ENCODE measurements at regions not wholly inside any gene's neighbourhood (a gene's known extent, or its start where the extent isn't known, plus 50 kb on each side); places are given as distances from the start of the nearest gene placed in this dataset.

GRCh38 chr13:58843071-58843470 is 1211.5 kb downstream of the PCDH17 start:
- no peak for TF ChIP-seq ELF1 (IDR thresholded peaks at IDR 0.05)
- TF ChIP-seq RCOR1 (IDR thresholded peaks at IDR 0.05; ENCODE audit: low read length), result no peak
- TF ChIP-seq USF2 (IDR thresholded peaks at IDR 0.05; ENCODE audit: borderline replicate concordance, low read depth, low read length), result no peak
- TF ChIP-seq FOXJ3 (CRISPR knock-in tag; IDR thresholded peaks at IDR 0.05), result no peak
- TF ChIP-seq FOXM1 (IDR thresholded peaks at IDR 0.05; ENCODE audit: low read depth), result no peak
- TF ChIP-seq RAD21 (IDR thresholded peaks at IDR 0.05; ENCODE audit: low read length), result no peak
- TF ChIP-seq NFIC (IDR thresholded peaks at IDR 0.05; ENCODE audit: borderline replicate concordance), result no peak
- no peak for TF ChIP-seq ZBTB33 (IDR thresholded peaks at IDR 0.05; ENCODE audit: borderline replicate concordance, low read depth)
- no peak for TF ChIP-seq SMC3 (IDR thresholded peaks at IDR 0.05; ENCODE audit: low read depth, low read length)
- TF ChIP-seq MEF2A (IDR thresholded peaks at IDR 0.05; ENCODE audit: borderline replicate concordance, low read depth), result no peak
- no peak for TF ChIP-seq MAX (IDR thresholded peaks at IDR 0.05; ENCODE audit: low read depth)
- TF ChIP-seq GATA2 (CRISPR knock-in tag; IDR thresholded peaks at IDR 0.05), result no peak
- TF ChIP-seq POLR2AphosphoS5 (IDR thresholded peaks at IDR 0.05; ENCODE audit: low read depth, low read length), result no peak
- TF ChIP-seq REST (IDR thresholded peaks at IDR 0.05; ENCODE audit: low read depth, low read length), result no peak
- TF ChIP-seq RXRA (IDR thresholded peaks at IDR 0.05; ENCODE audit: borderline replicate concordance, low read depth), result no peak
- TF ChIP-seq YY1 (IDR thresholded peaks at IDR 0.05; ENCODE audit: low read depth), result no peak
- TF ChIP-seq TEAD4 (IDR thresholded peaks at IDR 0.05; ENCODE audit: borderline replicate concordance, insufficient read depth), result no peak
- TF ChIP-seq, protein P1, sequence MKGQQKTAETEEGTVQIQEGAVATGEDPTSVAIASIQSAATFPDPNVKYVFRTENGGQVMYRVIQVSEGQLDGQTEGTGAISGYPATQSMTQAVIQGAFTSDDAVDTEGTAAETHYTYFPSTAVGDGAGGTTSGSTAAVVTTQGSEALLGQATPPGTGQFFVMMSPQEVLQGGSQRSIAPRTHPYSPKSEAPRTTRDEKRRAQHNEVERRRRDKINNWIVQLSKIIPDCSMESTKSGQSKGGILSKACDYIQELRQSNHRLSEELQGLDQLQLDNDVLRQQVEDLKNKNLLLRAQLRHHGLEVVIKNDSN (IDR thresholded peaks at IDR 0.05; ENCODE audit: borderline replicate concordance, low read depth), result no peak
- no peak for TF ChIP-seq CHD2 (IDR thresholded peaks at IDR 0.05; ENCODE audit: low read length, partially characterized antibody)
- no peak for TF ChIP-seq TCF12 (IDR thresholded peaks at IDR 0.05)
- no peak overlapping the region for H3K4me2 ChIP-seq
- no peak overlapping the region for H3K4me3 ChIP-seq (ENCODE audit: low read depth in 2 of 2, low read length in 1 of 2)
- DNase-seq, result no peak
- H3K27me3 ChIP-seq (ENCODE audit: insufficient read depth), result no peaks in the 10 kb centered on the region
- H2AFZ ChIP-seq (ENCODE audit: low read depth), result no peak overlapping the region
- ChIA-PET POLR2A (no interaction called here), CTCF (interaction anchor here (0.9 kb wide), 1 partner anchor 13 kb away, joined by 3 read pairs; no protein-coding TSS in a partner anchor)
- H3K79me2 ChIP-seq (ENCODE audit: insufficient read depth), result no peaks in the 10 kb centered on the region
- no peak overlapping the region for H3K9ac ChIP-seq
- 41% methylated on average over 5 of the region's 6 CpGs for WGBS (ENCODE audit: low lambda C conversion rate)
- no peaks in the 10 kb centered on the region for H3K9me2 ChIP-seq
- no peaks in the 10 kb centered on the region for H3K9me3 ChIP-seq
- H4K20me1 ChIP-seq (ENCODE audit: insufficient read depth), result no peaks in the 10 kb centered on the region
- H3F3A ChIP-seq (replicated peaks; ENCODE audit: insufficient read depth), result no peaks in the 10 kb centered on the region
- H3K4me1 ChIP-seq (ENCODE audit: control insufficient read depth in 1 of 2, insufficient read depth in 2 of 2, low read depth in 1 of 2, low read length in 1 of 2), result no peaks in the 10 kb centered on the region
- no peaks in the 10 kb centered on the region for H3K36me3 ChIP-seq (replicated peaks in 1 of 2; ENCODE audit: control insufficient read depth in 1 of 2, insufficient read depth in 2 of 2, low read length in 1 of 2)
- H3K27ac ChIP-seq (ENCODE audit: low read depth in 2 of 2, low read length in 1 of 2), result no peak overlapping the region
